ENCODE measurements at regions not wholly inside any gene's neighbourhood (a gene's known extent, or its start where the extent isn't known, plus 50 kb on each side); places are given as distances from the start of the nearest gene placed in this dataset.

GRCh38 chr1:38625939-38626338, 233.6 kb downstream of the RRAGC start:
- no peak for TF ChIP-seq CTCF (conservative IDR thresholded peaks at IDR 0.05)
- no peak for TF ChIP-seq EZH2 (IDR thresholded peaks at IDR 0.05; ENCODE audit: low read depth)

Measured in PC-9 (cell line).